Lower leg skin (tissue), 3 donors: ENCODE measurements at regions not wholly inside any gene's neighbourhood (a gene's known extent, or its start where the extent isn't known, plus 50 kb on each side); places are given as distances from the start of the nearest gene placed in this dataset.

ENCODE experiments used
- POLR2A ChIP-seq, 2 donors: fragments of 450-650 bp; IDR thresholded peaks; one replicate each; pipeline ENCODE4 v1.6.1; 2016 to 2017; ENCODE audit warnings: antibody characterized with exemption in 2 of 2, mild to moderate bottlenecking in 1 of 2, moderate library complexity in 1 of 2
- TF ChIP-seq, protein P1 (sequence below), 3 donors: fragments of 450-650 bp; IDR thresholded peaks; one replicate each; pipeline ENCODE4 v1.5.1; 2016; ENCODE audit warnings: antibody characterized with exemption in 3 of 3, mild to moderate bottlenecking in 3 of 3, moderate library complexity in 2 of 3

- TF ChIP-seq, protein P1, sequence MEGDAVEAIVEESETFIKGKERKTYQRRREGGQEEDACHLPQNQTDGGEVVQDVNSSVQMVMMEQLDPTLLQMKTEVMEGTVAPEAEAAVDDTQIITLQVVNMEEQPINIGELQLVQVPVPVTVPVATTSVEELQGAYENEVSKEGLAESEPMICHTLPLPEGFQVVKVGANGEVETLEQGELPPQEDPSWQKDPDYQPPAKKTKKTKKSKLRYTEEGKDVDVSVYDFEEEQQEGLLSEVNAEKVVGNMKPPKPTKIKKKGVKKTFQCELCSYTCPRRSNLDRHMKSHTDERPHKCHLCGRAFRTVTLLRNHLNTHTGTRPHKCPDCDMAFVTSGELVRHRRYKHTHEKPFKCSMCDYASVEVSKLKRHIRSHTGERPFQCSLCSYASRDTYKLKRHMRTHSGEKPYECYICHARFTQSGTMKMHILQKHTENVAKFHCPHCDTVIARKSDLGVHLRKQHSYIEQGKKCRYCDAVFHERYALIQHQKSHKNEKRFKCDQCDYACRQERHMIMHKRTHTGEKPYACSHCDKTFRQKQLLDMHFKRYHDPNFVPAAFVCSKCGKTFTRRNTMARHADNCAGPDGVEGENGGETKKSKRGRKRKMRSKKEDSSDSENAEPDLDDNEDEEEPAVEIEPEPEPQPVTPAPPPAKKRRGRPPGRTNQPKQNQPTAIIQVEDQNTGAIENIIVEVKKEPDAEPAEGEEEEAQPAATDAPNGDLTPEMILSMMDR (IDR thresholded peaks at IDR 0.05): no peak
- no peak for TF ChIP-seq POLR2A (IDR thresholded peaks at IDR 0.05)
Observed at GRCh38 chr4:80128941-80129340, 55.9 kb upstream of the ANTXR2 start.
